Amniotic epithelial cell (primary cell): ENCODE measurements at regions not wholly inside any gene's neighbourhood (a gene's known extent, or its start where the extent isn't known, plus 50 kb on each side); places are given as distances from the start of the nearest gene placed in this dataset.

Experiments
- DNase-seq: peaks from one replicate; pipeline ENCODE4 v3.0.0-alpha.2; 2010; ENCODE audit warnings: low read depth

- no peak for DNase-seq
Measured at GRCh38 chr18:1564793-1565192, 660.1 kb downstream of the ADCYAP1 start.

- no peak for DNase-seq
Measured at GRCh38 chr18:1571206-1571605, 666.5 kb downstream of the ADCYAP1 start.

GRCh38 chr18:1573732-1574131 is 669.1 kb downstream of the ADCYAP1 start:
- no peak for DNase-seq

- no peak for DNase-seq
Measured at GRCh38 chr18:1575084-1575483, 670.4 kb downstream of the ADCYAP1 start.

GRCh38 chr18:1578505-1578904 is 673.8 kb downstream of the ADCYAP1 start:
- no peak for DNase-seq

DNA sequence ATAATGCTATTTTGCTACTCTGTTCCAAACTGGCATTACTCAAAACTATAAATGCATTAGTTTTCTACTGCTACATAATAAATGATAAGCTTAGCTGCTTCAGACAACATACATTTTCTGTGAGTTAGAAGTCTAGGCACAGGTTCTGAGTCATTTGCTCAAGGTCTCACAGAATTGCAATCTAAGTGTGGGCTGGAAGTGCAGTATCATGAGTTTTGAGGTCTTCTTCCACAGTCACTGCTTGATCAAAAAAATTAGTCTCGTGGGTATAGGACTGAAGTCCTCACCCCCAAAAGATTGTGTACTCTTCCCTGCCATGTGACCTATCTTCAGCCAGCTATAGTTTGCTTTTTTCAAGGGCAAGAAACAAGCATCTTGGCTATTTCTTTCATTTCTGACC is 676.9 kb downstream of the ADCYAP1 start:
- DNase-seq, result no peak

DNA sequence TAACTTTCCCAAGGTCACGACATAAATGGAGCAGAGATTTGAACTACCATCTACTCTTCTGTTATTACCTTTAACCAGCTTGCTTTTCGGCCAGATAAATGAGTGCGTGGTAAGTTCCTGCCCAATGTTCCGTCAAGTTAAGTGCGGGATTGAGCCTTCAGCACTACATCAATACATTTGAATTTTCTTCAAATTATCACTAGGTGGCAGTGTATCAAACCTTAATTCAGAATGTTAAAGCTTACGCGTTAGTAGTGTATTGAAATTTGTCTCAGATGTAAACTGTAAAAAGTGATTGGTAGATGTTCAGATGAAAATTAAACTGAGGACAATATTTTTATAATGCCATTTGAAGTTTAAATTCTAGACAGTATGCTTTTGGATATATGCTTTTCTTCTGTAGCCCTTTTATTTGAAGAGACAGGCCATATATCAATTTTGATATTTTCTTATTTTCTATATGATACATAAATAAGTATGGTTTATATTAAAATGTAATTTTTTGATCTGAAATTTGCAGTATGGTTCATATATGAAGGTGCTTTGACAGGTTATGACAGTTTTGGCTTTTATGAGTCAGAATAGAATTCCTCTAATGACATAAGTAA is 681.3 kb downstream of the ADCYAP1 start:
- DNase-seq, result peak; percentile 25

DNA sequence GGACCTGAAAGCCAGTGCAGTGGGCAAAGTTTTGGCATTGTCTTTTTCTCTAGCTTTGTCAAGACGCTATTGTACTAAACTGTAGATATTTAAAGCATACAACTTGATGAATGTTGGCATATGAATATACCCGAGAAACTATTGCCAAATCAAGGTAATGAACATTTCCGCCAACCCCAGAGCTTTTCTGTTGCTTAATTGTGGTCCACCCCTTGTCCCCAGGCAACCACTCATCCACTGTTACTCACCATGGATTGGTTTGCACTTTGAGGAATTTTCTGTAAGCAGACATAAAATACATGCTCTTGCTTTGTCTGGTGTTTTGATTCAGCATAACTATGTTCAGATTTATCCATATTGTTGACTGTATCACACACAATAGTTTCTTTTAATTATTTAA is 688.4 kb downstream of the ADCYAP1 start:
- no peak for DNase-seq

DNA sequence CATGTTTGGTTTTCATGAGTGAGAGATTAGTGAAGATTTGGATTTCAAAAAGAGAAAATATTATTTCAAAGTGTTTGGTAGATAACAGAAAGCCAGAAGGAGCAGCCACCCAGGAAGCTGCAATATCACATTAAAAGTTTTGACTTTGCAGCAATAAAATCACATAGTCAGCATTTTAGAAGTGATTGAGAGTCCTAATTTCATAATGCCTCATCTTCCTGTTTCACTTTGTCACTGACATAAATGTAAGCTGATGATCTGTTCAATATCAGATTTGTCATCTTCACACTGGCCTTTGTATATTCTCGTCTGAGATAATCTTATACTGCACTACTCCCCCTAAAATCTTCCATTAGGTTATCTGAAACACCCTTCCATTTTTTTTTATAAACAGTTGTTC is 690.5 kb downstream of the ADCYAP1 start:
- DNase-seq, result no peak

- no peak for DNase-seq
Measured at GRCh38 chr18:1599196-1599595, 694.5 kb downstream of the ADCYAP1 start.

DNA sequence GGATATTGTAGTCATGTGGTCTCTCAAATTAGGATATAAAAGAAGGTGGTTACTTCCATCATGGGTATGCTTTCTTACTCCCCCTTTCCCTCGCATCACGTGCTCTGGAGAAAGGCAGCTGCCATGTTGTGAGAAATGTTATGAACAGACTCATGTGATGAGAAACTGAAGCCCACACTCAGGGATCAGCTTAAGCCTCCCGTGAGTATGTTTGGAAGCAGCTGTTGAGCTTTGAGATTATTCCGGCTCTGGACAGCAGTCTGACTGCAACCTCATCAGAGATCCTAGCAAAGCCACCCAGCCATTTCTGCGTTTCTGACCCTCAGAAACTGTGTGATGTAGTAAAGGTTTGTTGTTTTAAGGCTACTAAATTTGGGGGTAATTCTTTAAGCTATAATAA is 700.1 kb downstream of the ADCYAP1 start:
- no peak for DNase-seq

- no peak for DNase-seq
Measured at GRCh38 chr18:1618364-1618763, 713.7 kb downstream of the ADCYAP1 start.

DNA sequence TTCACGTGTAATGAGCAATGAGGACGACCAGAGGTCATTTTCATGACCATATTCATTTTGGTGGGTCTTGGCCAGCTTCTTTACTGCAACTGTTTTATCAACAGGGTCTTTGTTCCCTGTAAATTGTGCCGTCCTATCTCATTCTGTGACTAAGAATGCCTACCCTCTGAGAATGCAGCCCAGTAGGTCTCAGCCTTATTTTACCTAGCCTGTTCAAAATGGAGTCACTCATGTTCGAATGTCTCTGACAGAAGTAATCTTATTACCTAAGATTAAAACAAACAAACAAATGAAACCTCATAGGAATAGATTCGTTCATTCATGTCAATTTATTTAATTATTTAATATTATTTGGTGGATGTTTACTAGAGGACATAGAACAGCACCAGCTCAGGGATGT is 714.8 kb downstream of the ADCYAP1 start:
- no peak for DNase-seq

DNA sequence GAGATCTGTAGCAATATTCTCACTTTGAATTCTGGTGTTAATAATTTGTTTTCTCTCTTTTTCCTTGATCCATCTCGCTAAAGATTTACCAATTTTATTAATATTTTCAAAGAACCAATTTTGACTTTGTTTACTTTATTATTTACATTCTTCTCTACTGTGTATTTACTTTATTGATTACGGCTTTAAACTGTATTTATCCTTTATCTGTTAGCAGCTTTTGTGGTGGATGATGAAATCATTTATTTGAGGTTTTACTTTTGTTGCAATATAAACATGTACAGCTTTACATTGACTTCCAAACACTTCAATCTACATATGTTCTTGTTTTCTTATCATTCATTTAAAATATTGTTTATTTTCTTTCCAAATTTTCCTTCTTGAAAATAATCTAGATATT is 719.9 kb downstream of the ADCYAP1 start:
- no peak for DNase-seq

DNA sequence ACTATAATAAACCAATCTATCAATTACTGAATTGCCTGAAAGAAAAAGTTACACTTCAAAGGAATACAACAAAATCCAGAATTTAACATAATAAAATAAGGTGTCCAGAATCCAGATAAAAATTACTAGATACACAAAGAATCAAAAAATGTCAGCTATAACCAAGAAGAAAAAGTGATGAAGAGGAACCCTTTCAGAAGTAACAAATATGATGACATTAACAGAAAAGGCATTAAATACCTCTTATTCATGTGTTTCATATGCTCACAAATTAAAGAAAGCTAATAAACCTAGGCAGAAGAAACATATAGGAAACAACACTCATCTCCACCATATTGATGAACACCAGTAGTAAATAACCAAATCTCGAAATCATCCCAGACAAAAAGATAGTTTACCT is 722.8 kb downstream of the ADCYAP1 start:
- DNase-seq, result no peak

DNA sequence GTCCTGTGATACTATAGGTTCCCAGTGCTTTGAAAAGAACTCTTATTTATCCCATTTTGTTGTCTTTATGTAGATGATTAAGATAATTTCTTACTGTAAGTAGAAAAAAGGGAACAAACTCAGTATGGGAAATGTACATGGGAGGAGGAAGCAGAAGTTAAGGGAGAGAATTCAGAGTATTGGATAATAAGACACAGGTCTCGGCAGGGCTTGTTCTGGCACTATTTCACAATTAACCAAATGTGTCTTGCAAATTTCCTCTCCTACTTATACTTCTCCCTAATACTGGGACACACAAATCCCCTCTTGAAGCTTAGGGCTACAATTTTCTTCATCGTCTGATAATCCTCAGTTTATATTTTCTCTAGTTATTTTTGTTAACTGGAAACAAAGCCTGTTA is 744.0 kb downstream of the ADCYAP1 start:
- no peak for DNase-seq

DNA sequence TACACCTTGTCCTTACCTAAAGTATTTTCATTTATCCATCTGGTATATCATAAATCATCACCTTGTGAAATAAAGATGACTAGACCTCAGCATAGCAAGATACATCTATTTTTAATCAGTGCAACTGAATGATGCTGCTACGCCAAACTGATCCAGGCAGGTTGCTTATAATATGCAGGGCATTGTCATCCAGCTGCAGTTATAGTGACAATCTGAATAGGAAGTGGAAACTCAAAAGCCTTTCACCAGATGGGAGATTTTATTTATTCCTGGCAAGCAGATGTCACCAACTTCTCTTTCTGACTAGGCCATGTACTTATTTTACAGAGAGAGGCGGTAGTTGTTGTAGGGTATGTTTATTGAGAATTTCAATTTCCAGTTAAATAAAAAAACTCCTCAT is 747.3 kb downstream of the ADCYAP1 start:
- DNase-seq, result no peak

GRCh38 chr18:1653873-1654272 is 749.2 kb downstream of the ADCYAP1 start:
- DNase-seq, result no peak

- DNase-seq, result no peak
Measured at GRCh38 chr18:1657876-1658275, 753.2 kb downstream of the ADCYAP1 start.

GRCh38 chr18:1658908-1659566 is 754.4 kb downstream of the ADCYAP1 start:
- DNase-seq, result no peak

- DNase-seq, result peak; percentile 0
Measured at GRCh38 chr18:1663879-1664705, 759.4 kb downstream of the ADCYAP1 start.

- no peak for DNase-seq
Measured at GRCh38 chr18:1665079-1665478, 760.4 kb downstream of the ADCYAP1 start.

- no peak for DNase-seq
Measured at GRCh38 chr18:1668279-1668678, 763.6 kb downstream of the ADCYAP1 start.
